Hematopoietic multipotent progenitor cell treated with erythropoietin and hydrocortisone succinate and interleukin-3 and kit ligand, for 17 days (in vitro differentiated cells): ENCODE measurements at regions not wholly inside any gene's neighbourhood (a gene's known extent, or its start where the extent isn't known, plus 50 kb on each side); places are given as distances from the start of the nearest gene placed in this dataset.

Experiments
- DNase-seq: peaks from one replicate; pipeline ENCODE4 v3.0.0-alpha.2; 2015; ENCODE audit warnings: low spot score

- no peak for DNase-seq
Measured at GRCh38 chr12:61490526-61491498, 769.4 kb upstream of the USP15 start.

GRCh38 chr12:61502179-61502578 is 758.0 kb upstream of the USP15 start:
- DNase-seq = no peak

- no peak for DNase-seq
Measured at GRCh38 chr12:61504396-61505080, 755.7 kb upstream of the USP15 start.

- DNase-seq = no peak
Measured at GRCh38 chr12:61513499-61513898, 746.7 kb upstream of the USP15 start.

- DNase-seq = no peak
Measured at GRCh38 chr12:61514016-61514415, 746.2 kb upstream of the USP15 start.

GRCh38 chr12:61521258-61521657 is 738.9 kb upstream of the USP15 start:
- DNase-seq = no peak

- DNase-seq = no peak
Measured at GRCh38 chr12:61523276-61523992, 736.8 kb upstream of the USP15 start.

GRCh38 chr12:61524851-61525250 is 735.4 kb upstream of the USP15 start:
- no peak for DNase-seq

- DNase-seq = no peak
Measured at GRCh38 chr12:61525331-61525730, 734.9 kb upstream of the USP15 start.

- no peak for DNase-seq
Measured at GRCh38 chr12:61530456-61530855, 729.7 kb upstream of the USP15 start.

GRCh38 chr12:61531195-61531594 is 729.0 kb upstream of the USP15 start:
- DNase-seq = no peak

GRCh38 chr12:61536117-61536516 is 724.1 kb upstream of the USP15 start:
- no peak for DNase-seq

GRCh38 chr12:61536525-61536924 is 723.7 kb upstream of the USP15 start:
- no peak for DNase-seq

- no peak for DNase-seq
Measured at GRCh38 chr12:61538951-61539350, 721.3 kb upstream of the USP15 start.

GRCh38 chr12:61542551-61542950 is 717.7 kb upstream of the USP15 start:
- DNase-seq = no peak

- DNase-seq = no peak
Measured at GRCh38 chr12:61546296-61546695, 713.9 kb upstream of the USP15 start.

- DNase-seq = no peak
Measured at GRCh38 chr12:61553091-61553490, 707.1 kb upstream of the USP15 start.

GRCh38 chr12:61554268-61555008 is 705.8 kb upstream of the USP15 start:
- DNase-seq = no peak

- DNase-seq = no peak
Measured at GRCh38 chr12:61563665-61564450, 696.3 kb upstream of the USP15 start.

- no peak for DNase-seq
Measured at GRCh38 chr12:61564466-61564865, 695.7 kb upstream of the USP15 start.

- no peak for DNase-seq
Measured at GRCh38 chr12:61566183-61566582, 694.0 kb upstream of the USP15 start.
